Embryonic facial prominence (tissue), 1 donor: ENCODE measurements at regions not wholly inside any gene's neighbourhood (a gene's known extent, or its start where the extent isn't known, plus 50 kb on each side); places are given as distances from the start of the nearest gene placed in this dataset.

ENCODE experiments used
- DNase-seq: peaks from one replicate; pipeline ENCODE4 v3.0.0-alpha.2; 2016; ENCODE audit errors: extremely low spot score

- no peak for DNase-seq
Observed at GRCh38 chr10:131773370-131774343, 127.2 kb upstream of the PPP2R2D start.

GRCh38 chr10:131774681-131775085, 126.1 kb upstream of the PPP2R2D start:
- DNase-seq = no peak

DNA sequence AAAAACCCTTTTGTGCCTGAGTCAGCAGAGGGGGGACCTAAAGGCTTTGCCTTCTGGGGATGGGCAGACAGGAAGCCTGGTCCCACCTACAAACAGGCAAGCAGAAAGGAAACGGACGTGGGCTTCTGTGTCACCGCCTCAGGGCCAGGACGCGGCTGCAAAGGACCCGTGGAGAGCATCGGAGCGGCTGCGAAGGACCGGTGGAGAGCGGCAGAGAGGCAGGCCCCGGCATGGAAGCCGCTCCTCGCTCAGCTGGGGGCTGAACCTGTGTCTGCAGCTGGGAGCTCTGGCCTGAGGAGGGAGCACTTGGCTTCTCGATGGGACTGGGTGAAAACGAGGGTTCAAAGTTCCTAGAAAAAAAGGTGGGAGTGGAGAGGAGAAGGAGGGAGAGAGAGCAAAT, 125.4 kb upstream of the PPP2R2D start:
- no peak for DNase-seq

GRCh38 chr10:131775833-131776232, 125.0 kb upstream of the PPP2R2D start:
- no peak for DNase-seq

DNA sequence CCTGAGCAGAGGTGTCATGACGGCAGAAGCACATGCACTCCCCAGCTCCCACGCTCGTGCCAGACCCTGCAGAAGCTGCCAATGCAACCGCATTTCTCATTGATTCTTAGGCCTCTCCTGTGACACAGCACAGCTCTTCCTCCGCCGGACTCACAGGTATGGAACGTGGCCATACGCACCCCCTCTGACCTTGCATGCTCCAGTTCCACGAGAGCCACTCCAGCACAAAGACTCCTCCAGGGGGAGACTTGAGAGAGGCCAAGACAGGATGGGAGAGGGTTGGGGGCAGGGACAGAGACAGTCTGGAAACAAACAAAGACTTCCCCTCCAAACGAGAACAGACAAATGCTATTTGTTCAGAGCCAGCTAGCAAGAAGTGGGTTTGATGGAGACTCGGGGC, 124.3 kb upstream of the PPP2R2D start:
- no peak for DNase-seq

- no peak for DNase-seq
Observed at GRCh38 chr10:131777162-131777561, 123.6 kb upstream of the PPP2R2D start.

DNA sequence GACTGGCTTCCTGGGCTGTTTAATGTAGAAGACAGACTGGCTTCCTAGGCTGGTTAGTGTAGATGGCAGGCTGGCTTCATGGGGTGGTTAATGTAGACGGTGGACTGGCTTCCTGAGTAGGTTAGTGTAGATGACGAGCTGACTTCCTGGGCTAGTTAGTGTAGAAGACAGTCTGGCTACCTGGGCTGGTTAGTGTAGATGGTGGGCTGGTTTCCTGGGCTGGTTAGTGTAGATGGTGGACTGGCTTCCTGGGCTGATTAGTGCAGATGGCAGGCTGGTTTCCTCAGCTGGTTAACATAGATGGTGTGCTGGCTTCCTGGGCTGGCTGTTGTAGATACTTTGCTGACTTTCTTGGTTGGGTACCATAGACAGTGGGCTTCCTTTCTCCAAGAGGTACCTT, 122.9 kb upstream of the PPP2R2D start:
- DNase-seq = no peak

DNA sequence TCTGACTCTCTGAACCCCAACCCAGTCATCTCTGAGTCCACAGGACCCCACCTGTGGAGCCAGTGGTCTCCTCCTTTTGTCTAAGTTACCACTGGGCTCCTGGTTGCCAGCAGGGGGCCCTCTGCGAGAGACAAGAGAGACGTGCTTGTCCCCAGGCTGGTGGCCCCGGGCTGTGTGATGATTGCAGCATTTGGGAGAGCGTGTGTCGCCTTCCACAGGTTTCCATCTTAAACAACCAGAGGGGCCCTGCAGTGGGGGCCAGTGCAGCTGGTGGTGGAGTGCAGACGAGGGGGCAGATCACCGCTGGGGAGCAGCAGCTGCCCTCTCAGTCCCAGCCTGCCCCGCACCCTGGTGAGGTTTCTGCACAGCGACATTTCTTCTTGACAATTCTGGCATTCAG, 122.4 kb upstream of the PPP2R2D start:
- no peak for DNase-seq

- DNase-seq = no peak
Observed at GRCh38 chr10:131778842-131779241, 122.0 kb upstream of the PPP2R2D start.

DNA sequence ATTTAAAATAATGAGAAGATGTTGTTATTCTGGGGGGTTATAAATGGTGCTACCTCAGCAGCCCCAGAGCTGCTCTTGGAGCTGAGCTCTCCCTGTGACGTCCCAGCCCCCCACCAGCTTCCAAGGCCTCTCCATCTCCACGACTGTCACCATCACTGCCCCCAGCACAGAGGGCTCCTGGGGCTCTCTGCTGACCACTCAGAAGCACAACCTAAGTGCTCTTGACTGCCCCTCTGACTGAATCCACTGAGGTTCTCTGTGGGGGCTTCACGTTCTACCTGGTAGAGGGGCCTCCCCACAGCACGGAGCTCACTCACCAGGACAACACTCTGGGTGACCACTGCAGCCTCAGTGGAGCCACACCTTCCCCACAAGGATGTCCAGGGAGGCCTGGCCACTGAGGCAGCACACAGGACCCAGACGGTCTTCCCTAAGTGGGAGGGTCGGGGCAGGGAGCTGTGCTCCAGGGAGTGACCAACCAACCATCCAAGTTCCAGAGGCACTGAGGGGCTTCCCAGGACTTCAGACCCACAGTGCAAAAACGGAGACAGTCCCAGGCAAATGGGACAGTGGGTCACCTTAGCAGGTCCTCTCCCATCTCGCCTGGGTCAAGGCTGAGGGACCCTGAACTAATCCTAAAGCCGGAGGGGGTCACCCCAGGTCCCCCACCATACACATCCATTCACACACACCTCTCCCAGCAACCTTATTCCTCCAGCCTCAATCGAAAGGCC, 121.0 kb upstream of the PPP2R2D start:
- no peak for DNase-seq

GRCh38 chr10:131781076-131781475, 119.7 kb upstream of the PPP2R2D start:
- DNase-seq = no peak

- DNase-seq = no peak
Observed at GRCh38 chr10:131781791-131782190, 119.0 kb upstream of the PPP2R2D start.

DNA sequence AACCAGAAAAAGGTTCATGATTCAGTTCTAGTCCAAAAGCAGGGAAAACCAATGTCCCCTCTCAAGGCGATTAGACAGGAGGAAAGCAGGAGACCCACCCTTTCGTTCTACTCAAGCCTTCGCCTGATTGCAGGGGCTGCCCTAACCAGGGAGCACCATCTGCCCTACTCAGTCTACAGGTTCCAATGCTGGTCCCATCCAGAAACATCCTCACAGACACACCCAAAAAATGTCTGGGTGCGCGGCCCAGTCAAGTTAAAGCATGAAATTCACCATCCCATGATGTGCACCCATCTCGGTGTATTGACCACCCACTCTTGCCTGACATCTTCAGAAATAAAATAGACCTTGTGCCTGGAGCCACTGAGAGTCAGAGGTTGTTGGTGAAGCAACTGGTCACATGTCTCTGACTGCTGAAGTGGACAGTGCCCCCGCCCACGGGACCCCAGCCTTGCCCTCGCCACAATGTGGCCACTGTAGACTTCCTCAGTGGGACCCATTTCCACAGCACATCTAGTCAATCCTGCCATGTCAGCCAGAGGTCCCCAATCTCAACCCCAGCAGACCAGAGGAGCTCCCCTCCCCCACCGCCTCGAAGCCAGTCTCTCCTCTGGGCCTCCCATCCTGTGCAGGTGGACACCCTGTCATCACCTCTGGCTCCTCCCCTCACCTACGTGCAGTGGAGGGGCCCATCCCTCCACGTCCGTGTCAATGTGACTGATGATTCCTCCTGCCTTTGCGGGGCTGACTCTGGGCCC, 116.3 kb upstream of the PPP2R2D start:
- no peak for DNase-seq

DNA sequence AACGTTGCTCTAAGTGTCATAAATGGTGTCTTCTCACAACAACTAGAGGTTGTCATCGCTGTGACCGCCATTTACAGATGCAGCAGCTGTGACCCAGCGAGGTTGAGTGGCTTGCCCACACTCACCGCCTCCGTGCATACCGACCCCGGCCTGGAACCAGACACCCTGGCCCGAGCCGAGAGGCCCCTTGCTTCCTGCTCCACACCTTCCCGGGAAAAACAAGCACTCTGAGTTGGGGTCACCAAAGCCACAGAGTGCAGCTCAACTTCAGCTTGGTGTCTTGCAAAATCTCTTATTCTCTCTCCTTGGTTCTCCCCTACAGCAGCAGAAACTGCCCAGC, 115.7 kb upstream of the PPP2R2D start:
- DNase-seq = no peak

DNA sequence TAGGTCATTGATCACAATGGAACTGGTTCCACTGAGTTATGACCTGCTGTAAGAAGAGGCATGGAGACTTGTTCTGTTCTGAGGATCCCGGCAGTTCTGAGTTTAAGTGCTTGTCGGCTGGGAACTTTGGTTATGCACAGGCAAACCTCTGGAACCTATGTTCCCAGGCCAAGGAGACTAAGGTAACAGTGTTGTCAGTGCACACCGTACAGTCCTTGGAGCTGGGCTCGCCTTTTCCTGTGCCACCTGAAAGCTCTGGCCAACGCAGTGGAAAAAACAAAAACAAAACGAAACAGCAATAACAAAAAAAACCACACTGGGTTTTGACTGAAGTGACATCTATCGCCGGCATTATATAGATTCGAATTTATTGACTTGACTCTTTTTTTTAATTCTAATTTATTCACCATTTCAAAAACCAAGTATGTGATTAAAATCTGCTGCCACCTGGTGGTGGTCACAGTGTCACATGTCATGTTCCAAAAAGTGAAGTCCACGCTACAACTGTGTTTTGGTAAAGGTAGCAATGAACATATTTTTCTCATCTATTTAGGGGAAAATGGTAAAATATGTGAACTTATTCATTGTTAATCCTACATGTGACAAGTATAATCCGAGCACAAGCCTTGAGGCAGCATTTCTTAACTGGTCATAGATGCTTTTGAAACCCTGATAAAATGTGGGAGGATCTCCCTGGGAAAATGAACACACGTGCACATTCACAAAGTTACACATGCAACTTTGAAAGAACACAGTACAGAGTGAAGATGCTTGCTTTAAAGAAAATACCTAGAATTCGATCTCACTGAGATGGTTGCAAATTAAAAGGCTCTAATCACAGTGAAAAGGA, 113.8 kb upstream of the PPP2R2D start:
- DNase-seq = no peak

DNA sequence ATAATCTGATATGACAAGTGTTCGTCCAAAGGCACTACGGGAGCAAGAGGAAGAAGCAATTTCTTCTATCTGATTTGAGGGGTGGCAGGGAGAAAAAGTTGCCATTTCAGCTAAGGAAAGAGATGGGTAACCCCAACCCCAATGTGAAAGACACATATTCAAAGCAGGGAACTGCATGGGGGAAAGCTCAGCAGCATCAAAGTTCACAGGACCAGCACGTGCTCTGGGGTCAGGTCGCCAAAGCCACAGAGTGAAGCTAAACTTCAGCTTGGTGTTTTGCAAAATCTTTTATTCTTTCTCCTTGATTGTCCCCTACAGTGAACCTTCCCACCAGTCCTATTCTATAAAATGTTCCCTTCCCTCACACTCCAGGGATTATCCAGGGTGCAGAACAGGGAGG, 112.8 kb upstream of the PPP2R2D start:
- DNase-seq = no peak

DNA sequence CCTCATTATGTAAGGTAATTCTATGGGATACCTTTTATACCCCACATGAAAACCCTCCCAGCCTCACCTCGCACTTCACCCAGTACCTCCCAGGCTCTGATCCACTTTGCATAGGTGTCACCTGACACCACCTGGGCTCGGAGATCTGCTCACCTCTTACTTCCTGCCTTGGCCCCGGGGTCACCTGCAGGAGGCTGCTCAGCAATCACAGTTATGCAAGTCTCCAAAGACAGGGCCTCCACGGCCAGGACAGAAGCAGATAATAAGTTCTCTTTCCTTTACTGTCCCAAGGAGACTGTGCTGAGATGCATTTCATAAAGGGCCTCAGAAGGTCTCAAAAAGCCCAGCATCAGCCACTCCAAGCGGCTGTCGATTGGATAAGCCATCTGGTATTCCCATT, 112.4 kb upstream of the PPP2R2D start:
- no peak for DNase-seq

- DNase-seq = no peak
Observed at GRCh38 chr10:131789516-131789915, 111.3 kb upstream of the PPP2R2D start.

- DNase-seq = no peak
Observed at GRCh38 chr10:131790021-131790420, 110.8 kb upstream of the PPP2R2D start.

DNA sequence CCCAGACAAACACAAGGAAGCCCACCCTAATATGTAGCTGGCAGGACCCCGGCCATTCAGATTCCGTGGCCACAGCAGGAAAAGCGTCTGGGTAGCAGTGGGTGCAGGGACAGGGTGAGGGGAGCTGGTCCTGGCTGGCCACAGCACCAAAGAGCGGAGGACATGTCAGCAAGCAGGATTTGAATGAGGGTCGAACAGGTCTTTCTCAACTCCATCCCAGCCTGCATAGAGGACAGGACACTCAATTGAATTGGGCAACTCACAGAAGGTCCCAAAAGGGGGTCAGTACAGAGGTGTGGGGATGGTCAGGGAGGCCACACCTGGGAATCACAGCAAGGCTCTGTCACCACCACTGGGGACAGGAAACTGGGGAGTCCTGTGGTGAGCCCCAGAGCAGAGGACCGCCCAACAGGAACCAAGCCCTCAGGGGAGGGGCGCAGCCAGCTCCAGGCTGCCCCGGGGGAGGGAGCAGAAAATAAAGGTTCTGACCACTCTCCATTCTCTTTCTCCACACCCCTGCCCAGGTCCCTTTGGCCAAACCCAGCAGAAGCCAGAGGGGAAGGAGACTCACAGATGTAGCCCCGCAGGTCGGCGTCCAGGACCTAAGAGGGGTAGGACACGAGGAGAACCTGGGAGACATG, 108.7 kb upstream of the PPP2R2D start:
- DNase-seq = no peak

GRCh38 chr10:131792809-131793208, 108.0 kb upstream of the PPP2R2D start:
- DNase-seq = no peak
